HUDEP-2 (cell line): ENCODE measurements at regions not wholly inside any gene's neighbourhood (a gene's known extent, or its start where the extent isn't known, plus 50 kb on each side); places are given as distances from the start of the nearest gene placed in this dataset.

Experiments used
- DNase-seq, 76 experiments: peaks; one replicate each; lab custom pipeline; 2025; ENCODE audit not compliant: unreplicated experiment in 76 of 76; lab: John Stamatoyannopoulos, UW

GRCh38 chr1:194171596-194171995, 985.2 kb upstream of the B3GALT2 start:
- no peak for DNase-seq

- DNase-seq = no peak
These were observed 981.7 kb upstream of the B3GALT2 start for GRCh38 chr1:194167956-194168640.

- DNase-seq = no peak
These were observed 978.3 kb upstream of the B3GALT2 start for GRCh38 chr1:194164755-194165154.

- no peak for DNase-seq
These were observed 975.2 kb upstream of the B3GALT2 start for GRCh38 chr1:194161591-194161990.

- no peak for DNase-seq
These were observed 973.5 kb upstream of the B3GALT2 start for GRCh38 chr1:194159941-194160340.

- no peak for DNase-seq
These were observed 969.5 kb upstream of the B3GALT2 start for GRCh38 chr1:194155962-194156361.

GRCh38 chr1:194151056-194151455, 964.6 kb upstream of the B3GALT2 start:
- DNase-seq = no peak

GRCh38 chr1:194150242-194150641, 963.8 kb upstream of the B3GALT2 start:
- no peak for DNase-seq

GRCh38 chr1:194133152-194133551, 946.7 kb upstream of the B3GALT2 start:
- DNase-seq = no peak

- no peak for DNase-seq
These were observed 931.7 kb upstream of the B3GALT2 start for GRCh38 chr1:194118086-194118485.

GRCh38 chr1:194117582-194117981, 931.2 kb upstream of the B3GALT2 start:
- no peak for DNase-seq

GRCh38 chr1:194114288-194114687, 927.9 kb upstream of the B3GALT2 start:
- DNase-seq = no peak

- DNase-seq = no peak
These were observed 919.0 kb upstream of the B3GALT2 start for GRCh38 chr1:194105381-194105780.

GRCh38 chr1:194104247-194104844, 917.9 kb upstream of the B3GALT2 start:
- no peak for DNase-seq

- no peak for DNase-seq
These were observed 917.3 kb upstream of the B3GALT2 start for GRCh38 chr1:194103516-194104246.

GRCh38 chr1:194103101-194103500, 916.7 kb upstream of the B3GALT2 start:
- no peak for DNase-seq

GRCh38 chr1:194102607-194103006, 916.2 kb upstream of the B3GALT2 start:
- peak in 2 of 76 experiments; percentile 5 to 7 for DNase-seq

- DNase-seq = no peak
These were observed 898.3 kb upstream of the B3GALT2 start for GRCh38 chr1:194084755-194085154.

- DNase-seq = no peak
These were observed 895.0 kb upstream of the B3GALT2 start for GRCh38 chr1:194081444-194081843.

- DNase-seq = no peak
These were observed 894.4 kb upstream of the B3GALT2 start for GRCh38 chr1:194080826-194081225.

- no peak for DNase-seq
These were observed 892.4 kb upstream of the B3GALT2 start for GRCh38 chr1:194078765-194079164.

GRCh38 chr1:194076646-194077045, 890.2 kb upstream of the B3GALT2 start:
- no peak for DNase-seq
